SU-DHL-6 (cell line): ENCODE measurements at regions not wholly inside any gene's neighbourhood (a gene's known extent, or its start where the extent isn't known, plus 50 kb on each side); places are given as distances from the start of the nearest gene placed in this dataset.

ENCODE experiments used
- H2AFZ ChIP-seq: fragments of 200-600 bp; sonication (generic); 2 replicates; pipeline ENCODE4 v1.6.1; 2014; ENCODE audit warnings: low read depth, mild to moderate bottlenecking, moderate library complexity, mixed read lengths, antibody characterized with exemption, low read length; ENCODE audit not compliant: severe bottlenecking
- H3F3A ChIP-seq: fragments of 200-600 bp; shearing (Covaris generic); 2 replicates; pipeline ENCODE4 v1.6.0; 2016; ENCODE audit warnings: antibody characterized with exemption, mild to moderate bottlenecking; ENCODE audit not compliant: insufficient read depth
- H3K27ac ChIP-seq: fragments of 200-600 bp; sonication (generic); 2 replicates; pipeline ENCODE4 v1.5.1; 2016; ENCODE audit warnings: low read depth, mild to moderate bottlenecking, low read length, moderate library complexity, mixed read lengths
- H3K27me3 ChIP-seq: fragments of 200-600 bp; sonication (generic), shearing (Covaris generic); 2 replicates; pipeline ENCODE4 v1.6.0; 2014; ENCODE audit warnings: mild to moderate bottlenecking, low read length
- H3K36me3 ChIP-seq: fragments of 200-600 bp; sonication (generic); 2 replicates; pipeline ENCODE4 v1.6.1; 2014; ENCODE audit warnings: mild to moderate bottlenecking, low read length, mixed read lengths
- H3K4me2 ChIP-seq: fragments of 300-600, 200-600 bp; shearing (Covaris generic), sonication (generic); 2 replicates; pipeline ENCODE4 v1.6.0; 2014; ENCODE audit warnings: low read length, low read depth, mild to moderate bottlenecking; ENCODE audit not compliant: poor library complexity, severe bottlenecking
- H3K4me3 ChIP-seq: fragments of 200-600 bp; sonication (generic); 2 replicates; pipeline ENCODE4 v1.5.1; 2014; ENCODE audit warnings: antibody characterized with exemption, low read length, mild to moderate bottlenecking, mixed read lengths; ENCODE audit not compliant: insufficient read depth, poor library complexity, severe bottlenecking
- H3K79me2 ChIP-seq: fragments of 200-600 bp; sonication (generic); 2 replicates; pipeline ENCODE4 v1.6.1; 2014; ENCODE audit warnings: mild to moderate bottlenecking, low read length, moderate library complexity; ENCODE audit not compliant: insufficient read depth
- H3K9ac ChIP-seq: fragments of 200-600 bp; sonication (generic); 2 replicates; pipeline ENCODE4 v1.7.0; 2014; ENCODE audit warnings: mild to moderate bottlenecking, low read length
- H3K9me2 ChIP-seq: fragments of 200-600 bp; sonication (generic); replicated peaks from 2 replicates; pipeline ENCODE4 v1.6.1; 2014; ENCODE audit warnings: low read length; ENCODE audit not compliant: insufficient read depth
- H3K9me3 ChIP-seq: fragments of 200-600 bp; sonication (generic); 2 replicates; pipeline ENCODE4 v1.6.1; 2014; ENCODE audit warnings: low read length, mixed read lengths; ENCODE audit not compliant: insufficient read depth
- H4K20me1 ChIP-seq: fragments of 200-600 bp; sonication (generic); 2 replicates; pipeline ENCODE4 v1.6.1; 2014; ENCODE audit warnings: low read depth, mild to moderate bottlenecking, antibody characterized with exemption, low read length, moderate library complexity, mixed read lengths
- CTCF ChIP-seq: fragments of 200-600 bp; sonication (generic); IDR thresholded peaks from one replicate; pipeline ENCODE4 v1.5.1; 2017; ENCODE audit warnings: antibody characterized with exemption, mild to moderate bottlenecking, low read length, moderate library complexity; ENCODE audit not compliant: insufficient read depth, poor library complexity, severe bottlenecking
- EZH2phosphoT487 ChIP-seq: fragments of 200-600 bp; sonication (generic), shearing (Covaris generic); conservative IDR thresholded peaks from 2 replicates; pipeline ENCODE4 v1.6.1; 2018; ENCODE audit warnings: mild to moderate bottlenecking, antibody characterized with exemption, low read length, moderate library complexity, mixed read lengths

- Histone ChIP-seq H4K20me1 (no peaks in the 10 kb centered on the region), H3K79me2 (no peaks in the 10 kb centered on the region), H3K4me2 (no peak overlapping the region), H3K36me3 (no peaks in the 10 kb centered on the region), H3K9me3 (no peaks in the 10 kb centered on the region), H3K27ac (no peak overlapping the region), H3K27me3 (no peaks in the 10 kb centered on the region), H3K9ac (no peak overlapping the region), H3K9me2 (no peaks in the 10 kb centered on the region), H2AFZ (no peak overlapping the region), H3F3A (no peaks in the 10 kb centered on the region), H3K4me3 (no peak overlapping the region)
- TF ChIP-seq EZH2phosphoT487 (no peak), CTCF (no peak)
Observed at GRCh38 chr20:40781327-40782042, 92.4 kb upstream of the MAFB start.

- no peak overlapping the region for H3K4me2 ChIP-seq
- H3K36me3 ChIP-seq, result no peaks in the 10 kb centered on the region
- no peaks in the 10 kb centered on the region for H3K79me2 ChIP-seq
- H3K4me3 ChIP-seq, result no peak overlapping the region
- H2AFZ ChIP-seq, result no peak overlapping the region
- no peaks in the 10 kb centered on the region for H4K20me1 ChIP-seq
- no peaks in the 10 kb centered on the region for H3K9me2 ChIP-seq
- TF ChIP-seq EZH2phosphoT487, result no peak
- TF ChIP-seq CTCF, result no peak
- H3K9ac ChIP-seq, result no peak overlapping the region
- H3F3A ChIP-seq, result no peaks in the 10 kb centered on the region
- no peak overlapping the region for H3K27ac ChIP-seq
- H3K27me3 ChIP-seq, result no peaks in the 10 kb centered on the region
- no peaks in the 10 kb centered on the region for H3K9me3 ChIP-seq
Observed at GRCh38 chr20:40782043-40782368, 93.0 kb upstream of the MAFB start.

GRCh38 chr20:40785346-40785745 lies 96.3 kb upstream of the MAFB start:
- Histone ChIP-seq H3K9me3 (no peaks in the 10 kb centered on the region), H3K27ac (no peak overlapping the region), H3F3A (no peaks in the 10 kb centered on the region), H3K79me2 (no peaks in the 10 kb centered on the region), H4K20me1 (no peaks in the 10 kb centered on the region), H3K9me2 (no peaks in the 10 kb centered on the region), H3K4me2 (no peak overlapping the region), H3K36me3 (no peaks in the 10 kb centered on the region), H3K4me3 (no peak overlapping the region), H2AFZ (no peak overlapping the region), H3K9ac (no peak overlapping the region), H3K27me3 (no peaks in the 10 kb centered on the region)
- TF ChIP-seq EZH2phosphoT487, result no peak
- no peak for TF ChIP-seq CTCF
